Putamen (tissue), 1 donor: ENCODE measurements at regions not wholly inside any gene's neighbourhood (a gene's known extent, or its start where the extent isn't known, plus 50 kb on each side); places are given as distances from the start of the nearest gene placed in this dataset.
A peak's percentile ranks its signal among the peaks of the same experiment; 100 is the strongest.
"Not testable (repeated sequence)": the region's sequence is repeated elsewhere in the genome, so short reads cannot be mapped to it uniquely, and the experiment has no call there.

Source experiments
- DNase-seq: peaks from one replicate; pipeline ENCODE4 v3.0.0-alpha.2; 2016; ENCODE audit warnings: low spot score

DNA sequence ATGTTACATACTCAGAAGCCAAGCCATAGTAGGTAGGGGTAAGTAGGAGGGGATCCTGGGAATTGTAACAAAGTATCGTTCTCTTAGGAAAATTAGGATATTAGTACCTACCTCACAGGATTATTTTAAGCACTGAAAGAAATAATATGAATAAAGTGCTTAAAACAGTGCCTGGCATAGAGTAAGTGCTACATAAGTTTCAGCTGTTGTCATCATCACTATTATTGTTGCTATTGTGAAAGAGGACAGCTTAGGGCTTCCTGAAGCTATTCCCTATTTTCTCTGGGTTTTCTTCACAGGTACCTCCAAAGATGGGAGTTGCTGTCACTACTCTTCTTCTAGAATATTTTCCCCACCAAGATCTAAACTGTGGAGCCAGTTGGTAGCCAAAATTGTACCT is 443.7 kb upstream of the FGF16 start:
- DNase-seq = no peak

GRCh38 chrX:77003956-77004355 is 443.2 kb upstream of the FGF16 start:
- no peak for DNase-seq

- no peak for DNase-seq
Observed at GRCh38 chrX:77009691-77010090, 437.5 kb upstream of the FGF16 start.

- DNase-seq = peak; percentile 77
Observed at GRCh38 chrX:77014377-77015372, 432.5 kb upstream of the FGF16 start.

DNA sequence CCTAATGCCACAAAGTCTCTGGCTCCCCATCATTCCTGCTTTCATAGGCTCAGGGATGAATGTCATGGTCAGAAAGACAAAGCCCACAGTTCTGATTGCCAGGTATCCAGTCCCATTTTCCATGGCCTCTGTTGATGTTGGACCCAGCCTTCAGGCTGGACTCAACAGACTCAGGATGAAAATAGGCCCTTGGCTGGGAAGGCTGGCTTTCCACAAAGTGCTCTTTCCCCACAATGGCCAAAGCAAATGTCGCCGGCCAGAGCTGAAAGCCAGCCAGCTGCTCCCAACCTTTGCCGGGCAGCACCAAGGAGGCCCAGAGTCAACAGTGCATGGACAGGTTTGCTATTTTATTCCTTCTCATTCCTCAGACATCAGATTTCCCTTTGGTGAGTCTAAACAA is 430.1 kb upstream of the FGF16 start:
- no peak for DNase-seq

DNA sequence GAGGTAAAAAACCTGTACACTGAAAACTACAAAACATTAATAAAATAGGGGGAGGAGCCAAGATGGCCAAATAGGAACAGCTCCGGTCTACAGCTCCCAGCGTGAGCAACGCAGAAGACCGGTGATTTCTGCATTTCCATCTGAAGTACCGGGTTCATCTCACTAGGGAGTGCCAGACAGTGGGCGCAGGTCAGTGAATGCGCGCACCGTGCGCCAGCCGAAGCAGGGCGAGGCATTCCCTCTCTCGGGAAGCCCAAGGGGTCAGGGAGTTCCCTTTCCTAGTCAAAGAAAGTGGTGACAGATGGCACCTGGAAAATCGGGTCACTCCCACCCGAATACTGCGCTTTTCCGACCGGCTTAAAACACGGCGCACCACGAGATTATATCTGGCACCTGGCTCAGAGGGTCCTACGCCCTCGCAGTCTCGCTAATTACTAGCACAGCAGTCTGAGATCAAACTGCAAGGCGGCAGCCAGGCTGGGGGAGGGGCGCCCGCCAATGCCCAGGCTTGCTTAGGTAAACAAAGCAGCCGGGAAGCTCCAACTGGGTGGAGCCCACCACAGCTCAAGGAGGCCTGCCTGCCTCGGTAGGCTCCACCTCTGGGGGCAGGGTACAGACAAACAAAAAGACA is 400.9 kb upstream of the FGF16 start:
- not testable (repeated sequence) for DNase-seq

GRCh38 chrX:77060572-77060971 is 386.6 kb upstream of the FGF16 start:
- no peak for DNase-seq

DNA sequence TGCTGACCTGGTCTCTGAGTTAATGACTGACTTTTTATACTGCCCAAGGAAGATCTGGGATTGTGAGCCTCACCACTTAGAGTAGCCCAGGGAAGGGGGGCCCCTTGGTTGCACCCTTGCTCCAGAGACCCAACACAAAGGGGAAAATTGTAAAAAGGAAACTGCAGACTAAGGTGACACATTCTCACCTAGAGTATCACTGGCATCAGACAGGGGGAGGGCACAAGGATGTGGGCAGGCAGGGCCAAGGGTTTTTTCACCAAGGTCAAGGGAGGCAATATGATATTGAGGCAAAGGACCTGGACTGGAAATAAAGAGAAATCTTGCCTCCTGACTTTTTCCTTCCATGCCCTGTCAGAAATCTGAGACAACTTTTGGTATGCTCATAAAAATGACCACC is 386.2 kb upstream of the FGF16 start:
- DNase-seq = no peak

GRCh38 chrX:77061545-77061944 is 385.6 kb upstream of the FGF16 start:
- no peak for DNase-seq

- DNase-seq = no peak
Observed at GRCh38 chrX:77065896-77066295, 381.3 kb upstream of the FGF16 start.

GRCh38 chrX:77070202-77070918 is 376.8 kb upstream of the FGF16 start:
- DNase-seq = no peak

GRCh38 chrX:77076896-77077295 is 370.3 kb upstream of the FGF16 start:
- DNase-seq = no peak

- DNase-seq = not testable (repeated sequence)
Observed at GRCh38 chrX:77081237-77081636, 366.0 kb upstream of the FGF16 start.

GRCh38 chrX:77085372-77085771 is 361.8 kb upstream of the FGF16 start:
- DNase-seq = no peak

- peak; percentile 11 for DNase-seq
Observed at GRCh38 chrX:77087529-77088169, 359.5 kb upstream of the FGF16 start.

- DNase-seq = no peak
Observed at GRCh38 chrX:77088233-77088632, 359.0 kb upstream of the FGF16 start.

GRCh38 chrX:77114501-77114900 is 332.7 kb upstream of the FGF16 start:
- DNase-seq = no peak

DNA sequence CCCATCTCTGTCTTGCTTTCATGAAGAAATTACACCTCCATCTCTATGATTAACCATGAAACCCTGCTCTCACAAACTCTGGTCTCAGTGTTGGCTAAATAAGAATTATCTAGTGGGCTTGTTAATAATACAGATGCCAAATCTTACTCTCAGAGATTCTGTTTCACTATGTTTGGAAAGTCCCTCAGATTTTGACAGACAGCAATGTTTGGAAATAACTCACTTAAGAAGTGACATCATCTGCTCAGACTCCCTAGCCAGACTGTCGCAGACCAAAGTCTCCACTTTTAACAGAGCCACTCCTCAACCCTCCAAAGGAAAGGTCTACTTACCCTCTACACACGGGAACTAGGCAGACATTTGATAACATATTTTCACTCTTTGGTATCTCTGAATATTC is 328.5 kb upstream of the FGF16 start:
- no peak for DNase-seq

GRCh38 chrX:77119706-77120105 is 327.5 kb upstream of the FGF16 start:
- DNase-seq = no peak

GRCh38 chrX:77123917-77124316 is 323.3 kb upstream of the FGF16 start:
- DNase-seq = not testable (repeated sequence)

- not testable (repeated sequence) for DNase-seq
Observed at GRCh38 chrX:77127571-77127970, 319.6 kb upstream of the FGF16 start.

DNA sequence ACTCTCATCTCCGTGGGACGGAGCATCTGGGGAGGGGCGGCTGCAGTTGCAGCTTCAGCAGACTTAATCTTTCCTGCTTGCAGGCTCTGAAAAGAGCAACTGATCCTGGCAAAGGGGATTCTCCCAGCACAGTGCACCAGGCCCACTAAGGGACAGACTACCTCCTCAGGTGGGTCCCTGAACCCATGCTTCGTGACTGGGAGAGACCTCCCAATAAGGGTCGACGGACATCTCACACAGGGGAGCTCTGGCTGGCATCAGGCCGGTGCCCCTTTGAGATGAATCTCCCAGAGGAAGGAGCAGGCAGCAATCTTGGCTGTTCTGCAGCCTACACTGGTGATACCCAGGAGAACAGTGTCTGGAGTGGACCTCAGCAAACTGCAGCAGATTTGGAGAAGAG is 303.3 kb upstream of the FGF16 start:
- no peak for DNase-seq
